Adrenal gland (tissue), 5 donors: ENCODE measurements at regions not wholly inside any gene's neighbourhood (a gene's known extent, or its start where the extent isn't known, plus 50 kb on each side); places are given as distances from the start of the nearest gene placed in this dataset.

ENCODE experiments used
- POLR2A ChIP-seq, 2 donors: fragments of 450-650 bp; IDR thresholded peaks; one replicate each; pipeline ENCODE4 v1.6.1; 2017; ENCODE audit warnings: antibody characterized with exemption in 2 of 2, mild to moderate bottlenecking in 2 of 2, moderate library complexity in 1 of 2
- TF ChIP-seq, protein P1 (sequence below), 6 experiments: fragments of 450-650 bp in 4 of 6; fragments of 200-600 bp in 2 of 6; sonication (generic) in 1 of 6; IDR thresholded peaks; 1 replicate in 5 of 6; 2 replicates in 1 of 6; pipeline versions ENCODE4 v1.5.1 to v1.8.0; 2016 to 2021; ENCODE audit warnings: antibody characterized with exemption in 6 of 6, mild to moderate bottlenecking in 2 of 6, moderate library complexity in 1 of 6
- donor health status: DM: no; HTN: no; CAD: no.

DNA sequence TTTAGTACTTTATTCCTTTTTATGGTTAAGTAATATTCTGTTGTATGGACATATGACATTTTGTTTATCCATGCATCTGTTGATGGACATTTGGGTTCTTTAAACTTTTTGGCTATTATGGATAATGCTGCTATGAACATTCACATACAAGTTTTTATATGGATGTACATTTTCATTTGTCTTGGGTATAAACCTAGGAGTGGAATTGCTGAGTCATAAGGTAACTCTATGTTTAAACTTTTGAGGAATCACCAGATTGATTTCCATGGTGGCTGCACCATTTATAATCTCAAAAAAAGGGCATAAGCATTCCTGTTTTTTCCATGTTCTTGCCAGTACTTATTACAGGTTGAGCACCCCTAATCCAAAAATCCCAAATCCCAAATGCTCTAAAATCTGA lies 90.3 kb upstream of the CRHR1 start:
- TF ChIP-seq, protein P1, sequence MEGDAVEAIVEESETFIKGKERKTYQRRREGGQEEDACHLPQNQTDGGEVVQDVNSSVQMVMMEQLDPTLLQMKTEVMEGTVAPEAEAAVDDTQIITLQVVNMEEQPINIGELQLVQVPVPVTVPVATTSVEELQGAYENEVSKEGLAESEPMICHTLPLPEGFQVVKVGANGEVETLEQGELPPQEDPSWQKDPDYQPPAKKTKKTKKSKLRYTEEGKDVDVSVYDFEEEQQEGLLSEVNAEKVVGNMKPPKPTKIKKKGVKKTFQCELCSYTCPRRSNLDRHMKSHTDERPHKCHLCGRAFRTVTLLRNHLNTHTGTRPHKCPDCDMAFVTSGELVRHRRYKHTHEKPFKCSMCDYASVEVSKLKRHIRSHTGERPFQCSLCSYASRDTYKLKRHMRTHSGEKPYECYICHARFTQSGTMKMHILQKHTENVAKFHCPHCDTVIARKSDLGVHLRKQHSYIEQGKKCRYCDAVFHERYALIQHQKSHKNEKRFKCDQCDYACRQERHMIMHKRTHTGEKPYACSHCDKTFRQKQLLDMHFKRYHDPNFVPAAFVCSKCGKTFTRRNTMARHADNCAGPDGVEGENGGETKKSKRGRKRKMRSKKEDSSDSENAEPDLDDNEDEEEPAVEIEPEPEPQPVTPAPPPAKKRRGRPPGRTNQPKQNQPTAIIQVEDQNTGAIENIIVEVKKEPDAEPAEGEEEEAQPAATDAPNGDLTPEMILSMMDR (IDR thresholded peaks at IDR 0.05) = no peak
- no peak for TF ChIP-seq POLR2A (IDR thresholded peaks at IDR 0.05)
